Common myeloid progenitor, CD34-positive (primary cell): ENCODE measurements at regions not wholly inside any gene's neighbourhood (a gene's known extent, or its start where the extent isn't known, plus 50 kb on each side); places are given as distances from the start of the nearest gene placed in this dataset.

Experiments used
- CTCF ChIA-PET: fragments of 350-600 bp; sonication (Branson Sonifier 250); formaldehyde crosslinking; loops from one replicate; lab custom pipeline; 2021; ENCODE audit warnings: antibody characterized with exemption; lab: Charles Lee
- POLR2A ChIA-PET: fragments of 350-600 bp; sonication (Branson Sonifier 250); formaldehyde crosslinking; loops from one replicate; lab custom pipeline; 2021; ENCODE audit warnings: antibody characterized with exemption; lab: Charles Lee
- DNase-seq, 3 donors: peaks; one replicate each; pipeline versions ENCODE4 v3.0.0 to v3.0.0-alpha.2; 2013
- H3K27ac ChIP-seq, 2 experiments: 1 replicate in 1 of 2; 2 replicates in 1 of 2; pipeline ENCODE4 v1.7.0; 2013; ENCODE audit warnings: inconsistent platforms in 2 of 2, low read length in 2 of 2, mild to moderate bottlenecking in 2 of 2, low read depth in 1 of 2, moderate library complexity in 1 of 2; ENCODE audit not compliant: severe bottlenecking in 2 of 2, insufficient read depth in 1 of 2, poor library complexity in 1 of 2
- H3K27me3 ChIP-seq, 5 experiments: replicated peaks in 2 of 5; 1 replicate in 3 of 5; 2 replicates in 2 of 5; pipeline versions ENCODE4 v1.6.1 to v1.7.0; 2013; ENCODE audit warnings: low read length in 4 of 5, mild to moderate bottlenecking in 2 of 5, moderate library complexity in 2 of 5, inconsistent platforms in 1 of 5; ENCODE audit not compliant: insufficient read depth in 5 of 5, control insufficient read depth in 4 of 5
- H3K36me3 ChIP-seq, 4 experiments: 1 replicate in 2 of 4; 2 replicates in 2 of 4; pipeline versions ENCODE4 v1.6.1 to v1.7.0; 2013; ENCODE audit warnings: low read length in 3 of 4, control low read depth in 1 of 4, mild to moderate bottlenecking in 1 of 4; ENCODE audit not compliant: control insufficient read depth in 4 of 4, insufficient read depth in 4 of 4
- H3K4me1 ChIP-seq, 4 experiments: 1 replicate in 3 of 4; 2 replicates in 1 of 4; pipeline versions ENCODE4 v1.6.1 to v1.7.1; 2013; ENCODE audit warnings: low read length in 3 of 4, mild to moderate bottlenecking in 3 of 4, control low read depth in 1 of 4, inconsistent platforms in 1 of 4, moderate library complexity in 1 of 4; ENCODE audit not compliant: control insufficient read depth in 4 of 4, insufficient read depth in 4 of 4; ENCODE audit errors: control extremely low read depth in 1 of 4
- H3K4me3 ChIP-seq, 7 experiments: 1 replicate in 4 of 7; 2 replicates in 3 of 7; pipeline versions ENCODE4 v1.5.1 to v1.7.0; 2013; ENCODE audit warnings: mild to moderate bottlenecking in 7 of 7, low read length in 6 of 7, moderate library complexity in 6 of 7, inconsistent platforms in 2 of 7, low read depth in 2 of 7, control low read depth in 1 of 7; ENCODE audit not compliant: insufficient read depth in 4 of 7, control insufficient read depth in 1 of 7; ENCODE audit errors: extremely low read depth in 1 of 7
- H3K9me3 ChIP-seq, 5 experiments: 1 replicate in 4 of 5; 2 replicates in 1 of 5; pipeline versions ENCODE4 v1.6.1 to v1.7.1; 2013; ENCODE audit warnings: low read length in 4 of 5, mild to moderate bottlenecking in 2 of 5, inconsistent platforms in 1 of 5, low read depth in 1 of 5, moderate library complexity in 1 of 5; ENCODE audit not compliant: control insufficient read depth in 4 of 5, insufficient read depth in 2 of 5; ENCODE audit errors: control extremely low read depth in 1 of 5
- WGBS: methylation state at CpG from one replicate; pipeline ENCODE4 v1.1.5; 2013; ENCODE audit not compliant: insufficient coverage; 5-methylcytosine and 5-hydroxymethylcytosine counted together

DNA sequence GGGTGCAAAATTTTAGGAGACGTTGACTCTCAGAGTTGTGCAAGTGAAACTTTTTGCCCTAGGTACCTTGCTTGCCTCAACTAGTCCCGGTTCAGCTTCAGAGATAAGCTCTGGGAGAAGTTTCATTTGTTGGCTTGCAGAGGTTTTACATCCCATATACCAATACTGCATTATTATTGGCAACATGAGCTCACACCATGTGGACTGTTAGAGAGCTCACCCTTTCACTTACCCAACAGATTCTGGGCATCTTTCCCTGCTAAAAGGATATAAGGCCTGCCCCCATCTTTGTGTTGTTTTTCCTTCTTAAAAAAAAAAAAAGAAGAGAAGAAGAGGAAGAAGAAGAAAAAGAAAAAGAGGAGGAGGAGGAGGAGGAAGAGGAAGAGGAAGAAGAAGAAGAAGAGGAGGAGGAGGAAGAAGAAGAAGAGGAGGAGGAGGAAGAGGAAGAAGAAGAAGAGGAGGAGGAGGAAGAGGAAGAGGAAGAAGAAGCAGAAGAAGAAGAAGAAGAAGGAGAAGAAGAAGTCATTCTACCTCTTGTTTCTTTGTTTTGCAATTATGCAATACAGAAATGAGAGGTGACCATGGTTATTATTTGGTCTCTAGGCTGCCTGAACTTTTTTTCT lies 292.6 kb upstream of the IRX3 start:
- ChIA-PET POLR2A (no interaction called here), CTCF (no interaction called here)
- H3K9me3 ChIP-seq, result peaks cover 0 to 1% (median 0%) of the 10 kb centered on the region in 5 experiments
- H3K4me3 ChIP-seq, result no peak overlapping the region
- no peaks in the 10 kb centered on the region for H3K4me1 ChIP-seq
- no peak overlapping the region for H3K27ac ChIP-seq
- no peaks in the 10 kb centered on the region for H3K36me3 ChIP-seq
- no peak for DNase-seq
- 88% methylated on average over 2 of the region's 2 CpGs for WGBS
- peaks cover 3 to 49% (median 18%) of the 10 kb centered on the region in 5 experiments for H3K27me3 ChIP-seq

DNA sequence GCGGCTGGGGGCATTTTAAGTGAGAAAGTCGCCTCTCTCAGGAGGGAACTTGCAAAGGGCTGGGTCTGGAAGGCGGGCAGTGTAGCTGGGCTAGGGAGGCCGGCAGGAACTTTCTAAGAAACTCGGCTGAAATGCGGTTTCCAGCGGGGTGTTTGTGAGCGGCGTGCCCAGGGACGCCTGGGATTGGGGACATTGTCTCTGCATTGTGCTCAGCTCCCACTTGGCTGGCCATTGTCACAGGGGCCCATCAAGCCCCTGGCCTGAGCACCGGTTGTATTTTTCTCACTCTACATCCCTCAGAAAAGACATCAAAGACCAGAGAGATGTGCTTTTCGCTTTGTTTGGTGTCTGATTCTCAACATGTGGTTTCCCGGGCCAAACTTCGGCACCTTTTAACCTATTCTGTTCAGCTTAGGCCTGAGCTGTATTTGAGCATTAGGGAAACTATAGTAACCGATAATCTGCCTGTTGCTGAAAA lies 291.1 kb upstream of the IRX3 start:
- peaks cover 0 to 1% (median 0%) of the 10 kb centered on the region in 5 experiments for H3K9me3 ChIP-seq
- POLR2A ChIA-PET, result no interaction called here
- DNase-seq, result no peak
- H3K27me3 ChIP-seq, result peaks cover 3 to 59% (median 18%) of the 10 kb centered on the region in 5 experiments
- CTCF ChIA-PET, result no interaction called here
- H3K27ac ChIP-seq, result no peak overlapping the region
- no peaks in the 10 kb centered on the region for H3K4me1 ChIP-seq
- H3K36me3 ChIP-seq, result no peaks in the 10 kb centered on the region
- H3K4me3 ChIP-seq, result no peak overlapping the region
- 34% methylated on average over 11 of the region's 15 CpGs for WGBS

GRCh38 chr16:54576785-54577184 lies 290.2 kb upstream of the IRX3 start:
- Histone ChIP-seq H3K4me3 (no peak overlapping the region), H3K27ac (no peak overlapping the region), H3K27me3 (peaks cover 3 to 52% (median 18%) of the 10 kb centered on the region in 5 experiments), H3K4me1 (no peaks in the 10 kb centered on the region), H3K9me3 (no peaks in the 10 kb centered on the region), H3K36me3 (no peaks in the 10 kb centered on the region)
- WGBS, result 49% methylated on average over 2 of the region's 4 CpGs
- no peak for DNase-seq
- CTCF ChIA-PET, result no interaction called here
- POLR2A ChIA-PET, result no interaction called here

GRCh38 chr16:54568906-54569807 lies 282.6 kb upstream of the IRX3 start:
- Histone ChIP-seq H3K4me3 (no peak overlapping the region), H3K27ac (no peak overlapping the region), H3K27me3 (peaks cover 0 to 12% (median 2%) of the 10 kb centered on the region in 5 experiments), H3K4me1 (no peaks in the 10 kb centered on the region), H3K36me3 (no peaks in the 10 kb centered on the region), H3K9me3 (no peaks in the 10 kb centered on the region)
- DNase-seq, result no peak
- WGBS, result 91% methylated on average over 8 of the region's 9 CpGs
- POLR2A ChIA-PET, result interaction anchor here (0.6 kb wide), 2 partner anchors 16 to 292 kb away, joined by 3 read pairs; no protein-coding TSS in a partner anchor
- CTCF ChIA-PET, result no interaction called here

GRCh38 chr16:54564841-54565240 lies 278.3 kb upstream of the IRX3 start:
- CTCF ChIA-PET, result interaction anchor here (0.7 kb wide), 1 partner anchor 67 kb away, joined by 3 read pairs; no protein-coding TSS in a partner anchor

DNA sequence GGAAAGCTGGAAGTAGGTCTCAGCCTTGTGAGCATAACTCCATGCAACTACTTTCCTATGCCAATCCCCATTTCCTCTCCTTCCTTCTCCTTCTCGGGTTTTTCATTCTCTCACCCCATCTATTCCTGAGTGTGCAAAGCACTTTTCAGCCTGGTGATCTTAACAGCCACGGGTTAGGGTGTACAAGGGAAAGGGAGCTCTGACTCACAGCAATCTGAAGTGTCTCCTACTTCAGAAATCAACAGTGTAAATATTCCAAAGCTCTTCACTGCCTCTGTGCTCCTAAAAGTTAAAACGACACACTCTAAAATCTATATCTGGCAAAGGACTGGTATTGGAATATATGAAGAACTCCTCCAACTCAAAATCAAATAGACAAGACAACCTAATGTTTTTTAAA lies 268.0 kb upstream of the IRX3 start:
- no peaks in the 10 kb centered on the region for H3K4me1 ChIP-seq
- H3K9me3 ChIP-seq, result peaks cover 0 to 2% (median 0%) of the 10 kb centered on the region in 5 experiments
- no peaks in the 10 kb centered on the region for H3K36me3 ChIP-seq
- ChIA-PET POLR2A (no interaction called here), CTCF (no interaction called here)
- H3K27ac ChIP-seq, result no peak overlapping the region
- no peak for DNase-seq
- no peak overlapping the region for H3K4me3 ChIP-seq
- 90% methylated on average over 2 of the region's 3 CpGs for WGBS
- H3K27me3 ChIP-seq, result peaks cover 0 to 4% (median 0%) of the 10 kb centered on the region in 5 experiments

More at GRCh38 chr16:54564841-54565240, 278.3 kb upstream of the IRX3 start:
- no peak for DNase-seq
- Histone ChIP-seq H3K9me3 (no peaks in the 10 kb centered on the region), H3K36me3 (no peaks in the 10 kb centered on the region), H3K27me3 (peaks cover 0 to 9% (median 0%) of the 10 kb centered on the region in 5 experiments), H3K27ac (no peak overlapping the region), H3K4me3 (no peak overlapping the region), H3K4me1 (no peaks in the 10 kb centered on the region)
- 90% methylated on average over 3 of the region's 4 CpGs for WGBS
- POLR2A ChIA-PET, result no interaction called here

GRCh38 chr16:54548281-54548680 lies 261.7 kb upstream of the IRX3 start:
- Histone ChIP-seq H3K27me3 (peaks cover 0 to 39% (median 2%) of the 10 kb centered on the region in 5 experiments), H3K36me3 (no peaks in the 10 kb centered on the region), H3K27ac (no peak overlapping the region), H3K9me3 (no peaks in the 10 kb centered on the region), H3K4me3 (no peak overlapping the region), H3K4me1 (no peaks in the 10 kb centered on the region)
- POLR2A ChIA-PET, result no interaction called here
- 94% methylated on average over 5 of the region's 7 CpGs for WGBS
- DNase-seq, result no peak
- CTCF ChIA-PET, result no interaction called here
